ENCODE measurements at regions not wholly inside any gene's neighbourhood (a gene's known extent, or its start where the extent isn't known, plus 50 kb on each side); places are given as distances from the start of the nearest gene placed in this dataset.

- TF ChIP-seq CTCF (IDR thresholded peaks at IDR 0.05) (no peak), EZH2 (IDR thresholded peaks at IDR 0.05; ENCODE audit: borderline replicate concordance, insufficient read depth, low read depth, low read length, poor library complexity, severe bottlenecking) (no peak)
These were observed 490.7 kb downstream of the EIPR1 start for GRCh38 chr2:2886922-2887321.
